ENCODE measurements at regions not wholly inside any gene's neighbourhood (a gene's known extent, or its start where the extent isn't known, plus 50 kb on each side); places are given as distances from the start of the nearest gene placed in this dataset.

GRCh38 chr1:79271759-79272158 lies 265.2 kb upstream of the ADGRL4 start:
- POLR2A ChIA-PET (ENCODE audit: partially characterized antibody) = no interaction called here
- no peak overlapping the region for H2AK5ac ChIP-seq (ENCODE audit: low read depth, low read length)
- no peak overlapping the region for H3K56ac ChIP-seq (replicated peaks; ENCODE audit: insufficient read length, low read depth, low read length)
- peaks cover 4 to 5% of the 10 kb centered on the region in 2 experiments; a peak in 2 of 4 replicates for H3K9me3 ChIP-seq (ENCODE audit: insufficient read depth in 2 of 2, low read depth in 1 of 2, low read length in 1 of 2)
- H3K4me1 ChIP-seq (replicated peaks in 1 of 4; ENCODE audit: control insufficient read depth in 3 of 4, insufficient read depth in 4 of 4, low read length in 3 of 4) = no peaks in the 10 kb centered on the region
- H4K91ac ChIP-seq (replicated peaks; ENCODE audit: insufficient read length, low read length) = no peak overlapping the region
- H3K23ac ChIP-seq (ENCODE audit: insufficient read length) = no peak overlapping the region
- H3K79me2 ChIP-seq (ENCODE audit: control insufficient read depth in 1 of 2, insufficient read depth in 2 of 2, low read length in 2 of 2) = no peaks in the 10 kb centered on the region
- H3K14ac ChIP-seq (ENCODE audit: insufficient read length) = no peak overlapping the region
- no peak overlapping the region for H4K8ac ChIP-seq (ENCODE audit: extremely low read depth, insufficient read depth, low read length)
- no peak overlapping the region for H2BK5ac ChIP-seq (ENCODE audit: low read depth, low read length)
- DNase-seq (ENCODE audit: low read depth in 1 of 2, low spot score in 2 of 2) (no peak), FAIRE-seq (no peak)
- no peak overlapping the region for H2BK20ac ChIP-seq (ENCODE audit: low read length)
- no peak overlapping the region for H2BK120ac ChIP-seq (replicated peaks; ENCODE audit: low read depth, low read length)
- H4K20me1 ChIP-seq (replicated peaks in 1 of 2; ENCODE audit: control insufficient read depth in 1 of 2, insufficient read depth in 2 of 2, low read length in 2 of 2) = no peaks in the 10 kb centered on the region
- H3K23me2 ChIP-seq (ENCODE audit: low read depth, low read length) = no peaks in the 10 kb centered on the region
- H2BK15ac ChIP-seq (ENCODE audit: low read length) = no peak overlapping the region
- no peak overlapping the region for H2BK12ac ChIP-seq (ENCODE audit: low read depth, low read length)
- WGBS, 2 experiments (ENCODE audit: extremely low coverage in 1 of 2, insufficient coverage in 1 of 2, insufficient read length in 1 of 2, insufficient replicate concordance in 2 of 2, low coverage in 1 of 2, low lambda C conversion rate in 2 of 2, missing lambda C conversion rate in 1 of 2) = 88% methylated on average over 1 of the region's 1 CpG; no CpG with 5 or more reads in 1 of the 2 experiments
- no peak overlapping the region for H2AFZ ChIP-seq (ENCODE audit: low read length)
- no peak overlapping the region for H3K4me3 ChIP-seq (ENCODE audit: extremely low read depth in 1 of 4, insufficient read depth in 2 of 4, low read depth in 3 of 4, low read length in 4 of 4)
- no peak overlapping the region for H3K18ac ChIP-seq (ENCODE audit: extremely low read depth, low read length)
- no peak overlapping the region for H3K27ac ChIP-seq (ENCODE audit: low read depth, low read length)
- no peaks in the 10 kb centered on the region for H3K36me3 ChIP-seq (ENCODE audit: control insufficient read depth in 2 of 4, insufficient read depth in 4 of 4, low read length in 3 of 4)
- no peaks in the 10 kb centered on the region for H3K27me3 ChIP-seq (replicated peaks in 1 of 4; ENCODE audit: control insufficient read depth in 3 of 4, extremely low read depth in 1 of 4, insufficient read depth in 3 of 4, low read length in 3 of 4)
- no peak overlapping the region for H3K9ac ChIP-seq (replicated peaks in 1 of 4; ENCODE audit: extremely low read depth in 1 of 4, low read depth in 3 of 4, low read length in 3 of 4)
- CTCF ChIA-PET (ENCODE audit: partially characterized antibody) = no interaction called here
- H3K4me2 ChIP-seq (ENCODE audit: insufficient read depth in 1 of 2, low read depth in 2 of 2, low read length in 2 of 2) = no peak overlapping the region
- H3K4ac ChIP-seq (replicated peaks; ENCODE audit: insufficient read length, low read depth, low read length) = no peak overlapping the region
- H3K79me1 ChIP-seq (ENCODE audit: low read depth, low read length) = no peaks in the 10 kb centered on the region
- H4K5ac ChIP-seq (ENCODE audit: insufficient read length, low read depth, low read length) = no peak overlapping the region
- TF ChIP-seq GABPA (IDR thresholded peaks at IDR 0.05; ENCODE audit: borderline replicate concordance, insufficient read depth, low read length) (no peak), TBP (IDR thresholded peaks at IDR 0.05; ENCODE audit: low read depth, low read length) (no peak), CHD1 (IDR thresholded peaks at IDR 0.05; ENCODE audit: low read depth, low read length) (no peak), MAX (IDR thresholded peaks at IDR 0.05) (no peak), BACH1 (IDR thresholded peaks at IDR 0.05; ENCODE audit: low read length) (no peak), CTCF (IDR thresholded peaks at IDR 0.05; ENCODE audit: control extremely low read depth in 1 of 3, insufficient read depth in 1 of 3, low read depth in 1 of 3, low read length in 3 of 3) (no peak), EGR1 (IDR thresholded peaks at IDR 0.05; ENCODE audit: borderline replicate concordance, low read depth, low read length) (no peak), USF2 (IDR thresholded peaks at IDR 0.05; ENCODE audit: low read length) (no peak), TEAD4 (IDR thresholded peaks at IDR 0.05; ENCODE audit: low read depth, low read length) (no peak), RBBP5 (IDR thresholded peaks at IDR 0.05; ENCODE audit: borderline replicate concordance, low read depth, low read length) (no peak), CBX5 (IDR thresholded peaks at IDR 0.05; ENCODE audit: low read depth, low read length) (no peak)

All from H1 (cell line).